A204.1 (cell line): ENCODE measurements at regions not wholly inside any gene's neighbourhood (a gene's known extent, or its start where the extent isn't known, plus 50 kb on each side); places are given as distances from the start of the nearest gene placed in this dataset.
"Not testable (repeated sequence)": the region's sequence is repeated elsewhere in the genome, so short reads cannot be mapped to it uniquely, and the experiment has no call there.

ENCODE experiments used
- FAIRE-seq: peaks from 2 replicates; lab custom pipeline; 2012; peaks lifted over from hg19 to GRCh38; lab: Jason Lieb, UNC

GRCh38 chr6:48401016-48401415, 290.0 kb upstream of the PTCHD4 start:
- FAIRE-seq: no peak

GRCh38 chr6:48397887-48398286, 286.9 kb upstream of the PTCHD4 start:
- no peak for FAIRE-seq

- FAIRE-seq: no peak
Observed at GRCh38 chr6:48389146-48390043, 278.4 kb upstream of the PTCHD4 start.

- FAIRE-seq: no peak
Observed at GRCh38 chr6:48388044-48388443, 277.0 kb upstream of the PTCHD4 start.

- no peak for FAIRE-seq
Observed at GRCh38 chr6:48378884-48379407, 267.9 kb upstream of the PTCHD4 start.

GRCh38 chr6:48377115-48377514, 266.1 kb upstream of the PTCHD4 start:
- no peak for FAIRE-seq

- FAIRE-seq: not testable (repeated sequence)
Observed at GRCh38 chr6:48371226-48371625, 260.2 kb upstream of the PTCHD4 start.

GRCh38 chr6:48369100-48369499, 258.1 kb upstream of the PTCHD4 start:
- no peak for FAIRE-seq

- FAIRE-seq: no peak
Observed at GRCh38 chr6:48325701-48326100, 214.7 kb upstream of the PTCHD4 start.

GRCh38 chr6:48318670-48319069, 207.7 kb upstream of the PTCHD4 start:
- FAIRE-seq: no peak

GRCh38 chr6:48315915-48316314, 204.9 kb upstream of the PTCHD4 start:
- no peak for FAIRE-seq

- FAIRE-seq: no peak
Observed at GRCh38 chr6:48315051-48315719, 204.2 kb upstream of the PTCHD4 start.

- no peak for FAIRE-seq
Observed at GRCh38 chr6:48311301-48311700, 200.3 kb upstream of the PTCHD4 start.

- FAIRE-seq: no peak
Observed at GRCh38 chr6:48307573-48307972, 196.6 kb upstream of the PTCHD4 start.

GRCh38 chr6:48290595-48290994, 179.6 kb upstream of the PTCHD4 start:
- no peak for FAIRE-seq

GRCh38 chr6:48289841-48290240, 178.8 kb upstream of the PTCHD4 start:
- FAIRE-seq: no peak

GRCh38 chr6:48281217-48281616, 170.2 kb upstream of the PTCHD4 start:
- FAIRE-seq: no peak

GRCh38 chr6:48280035-48280620, 169.1 kb upstream of the PTCHD4 start:
- FAIRE-seq: no peak

- FAIRE-seq: no peak
Observed at GRCh38 chr6:48278261-48278660, 167.3 kb upstream of the PTCHD4 start.

- FAIRE-seq: peak; percentile 72
Observed at GRCh38 chr6:48272518-48272917, 161.5 kb upstream of the PTCHD4 start.

- no peak for FAIRE-seq
Observed at GRCh38 chr6:48255094-48255493, 144.1 kb upstream of the PTCHD4 start.

GRCh38 chr6:48249071-48249470, 138.1 kb upstream of the PTCHD4 start:
- FAIRE-seq: no peak

- no peak for FAIRE-seq
Observed at GRCh38 chr6:48243071-48243470, 132.1 kb upstream of the PTCHD4 start.
